Pancreas (tissue), 10 donors: ENCODE measurements at regions not wholly inside any gene's neighbourhood (a gene's known extent, or its start where the extent isn't known, plus 50 kb on each side); places are given as distances from the start of the nearest gene placed in this dataset.

Experiments used
- ATAC-seq, 4 donors: fragments of 200-7000 bp; cut with Tn5 transposase; one replicate each; pipeline versions ENCODE4 v1.8.0 to v1.9.1; 2020; ENCODE audit warnings: mild to moderate bottlenecking in 4 of 4, moderate library complexity in 4 of 4
- DNase-seq, 6 donors: peaks; one replicate each; pipeline ENCODE4 v3.0.0-alpha.2; 2020
- FAIRE-seq: peaks from 2 replicates; lab custom pipeline; 2012; peaks lifted over from hg19 to GRCh38; lab: Jason Lieb, UNC
- H3K27ac ChIP-seq, 4 donors: fragments of 200-600 bp; sonication (generic); 1 replicate in 3 of 4; 2 replicates in 1 of 4; pipeline versions ENCODE4 v1.5.0 to v1.8.0; 2020
- H3K27me3 ChIP-seq, 4 donors: fragments of 200-600 bp; one replicate each; pipeline ENCODE4 v1.8.0; 2021
- H3K36me3 ChIP-seq, 3 donors: fragments of 200-600 bp; sonication (generic) in 1 of 3; one replicate each; pipeline versions ENCODE4 v1.5.0 to v1.8.0; 2020 to 2021
- H3K4me1 ChIP-seq, 3 donors: fragments of 200-600 bp; one replicate each; pipeline ENCODE4 v1.8.0; 2021
- H3K4me3 ChIP-seq, 4 donors: fragments of 200-600 bp; sonication (generic) in 2 of 4; one replicate each; pipeline versions ENCODE4 v1.5.0 to v1.8.0; 2020 to 2021
- H3K9me3 ChIP-seq, 4 donors: fragments of 200-600 bp; one replicate each; pipeline ENCODE4 v1.8.0; 2021
- CTCF ChIP-seq, 4 donors: fragments of 200-600 bp; sonication (generic) in 3 of 4; IDR thresholded peaks; one replicate each; pipeline versions ENCODE4 v1.5.0 to v1.8.0; 2021; ENCODE audit warnings: antibody characterized with exemption in 4 of 4
- WGBS, 2 donors: extraction: QIAGEN DNeasy Blood & Tissue Kit; methylation state at CpG; one replicate each; pipeline ENCODE4 v1.1.7; 2013; 5-methylcytosine and 5-hydroxymethylcytosine counted together
- intact Hi-C, 3 donors: fragments of 100-400 bp; cut with DNase I; formaldehyde crosslinking; loops; one replicate each; pipeline versions ENCODE4 v1.11.1 to v1.14.2; 2022
- donor health status: healthy with polysubstance abuse.
- donor health status: DM: no; HTN: no; CAD: no; lungs with moderate emphysema.
- donor health status: DM: no; HTN: no; CAD: no.
- donor health status: control.
- donor health status: control.
- donor health status: Bipolar disorder and iron deficiency.
- donor health status: DM: yes; HTN: yes; CAD: no.
- donor health status: DM: no; HTN: no; CAD: no.
- donor health status: DM: no; HTN: no; CAD: no.
- donor health status: DM: yes; HTN: yes; CAD: no.

GRCh38 chr5:30112867-30113266 is 1080.6 kb upstream of the CDH6 start:
- no peak for FAIRE-seq
- TF ChIP-seq CTCF (IDR thresholded peaks at IDR 0.05), result no peak
- intact Hi-C loops, result no loop called here
- Histone ChIP-seq H3K9me3 (no peaks in the 10 kb centered on the region), H3K36me3 (no peaks in the 10 kb centered on the region), H3K4me1 (no peaks in the 10 kb centered on the region), H3K4me3 (no peak overlapping the region), H3K27me3 (no peaks in the 10 kb centered on the region), H3K27ac (no peak overlapping the region)
- 32 to 48% methylated on average over 2 of the region's 2 CpGs for WGBS, 2 donors
- no peak for DNase-seq
- ATAC-seq, result no peak

GRCh38 chr5:30108051-30108450 is 1085.4 kb upstream of the CDH6 start:
- no peak for FAIRE-seq

GRCh38 chr5:30106596-30106995 is 1086.9 kb upstream of the CDH6 start:
- Histone ChIP-seq H3K4me1 (no peaks in the 10 kb centered on the region), H3K27me3 (no peaks in the 10 kb centered on the region), H3K36me3 (no peaks in the 10 kb centered on the region), H3K27ac (no peak overlapping the region), H3K9me3 (no peaks in the 10 kb centered on the region), H3K4me3 (no peak overlapping the region)
- intact Hi-C loops, result no loop called here
- no peak for FAIRE-seq
- peak in 1 of 6 donors; percentile 35 for DNase-seq
- no peak for ATAC-seq
- 58 to 66% methylated on average over 13 of the region's 13 CpGs for WGBS, 2 donors
- no peak for TF ChIP-seq CTCF (IDR thresholded peaks at IDR 0.05)

More at GRCh38 chr5:30108051-30108450, 1085.4 kb upstream of the CDH6 start:
- TF ChIP-seq CTCF (IDR thresholded peaks at IDR 0.05), result no peak
- H3K4me1 ChIP-seq, result no peaks in the 10 kb centered on the region
- DNase-seq (no peak), ATAC-seq (no peak)
- no peak overlapping the region for H3K27ac ChIP-seq
- WGBS, 2 donors, result 38 to 42% methylated on average over 2 of the region's 2 CpGs
- no peaks in the 10 kb centered on the region for H3K36me3 ChIP-seq
- no peaks in the 10 kb centered on the region for H3K27me3 ChIP-seq
- no peaks in the 10 kb centered on the region for H3K9me3 ChIP-seq
- no peak overlapping the region for H3K4me3 ChIP-seq
- intact Hi-C loops, result no loop called here

- no peak for ATAC-seq
- no peak overlapping the region for H3K4me3 ChIP-seq
- DNase-seq, result no peak
- H3K9me3 ChIP-seq, result no peaks in the 10 kb centered on the region
- H3K27me3 ChIP-seq, result no peaks in the 10 kb centered on the region
- no peak overlapping the region for H3K27ac ChIP-seq
- FAIRE-seq, result no peak
- no peaks in the 10 kb centered on the region for H3K4me1 ChIP-seq
- no peaks in the 10 kb centered on the region for H3K36me3 ChIP-seq
- intact Hi-C loops, result no loop called here
- no peak for TF ChIP-seq CTCF (IDR thresholded peaks at IDR 0.05)
Measured at GRCh38 chr5:30104872-30105596, 1088.5 kb upstream of the CDH6 start.

- DNase-seq, result no peak
- WGBS, 2 donors, result 64 to 74% methylated on average over 7 of the region's 7 CpGs
- no peak for TF ChIP-seq CTCF (IDR thresholded peaks at IDR 0.05)
- Histone ChIP-seq H3K4me1 (no peaks in the 10 kb centered on the region), H3K27ac (no peak overlapping the region), H3K4me3 (no peak overlapping the region), H3K36me3 (no peaks in the 10 kb centered on the region), H3K9me3 (no peaks in the 10 kb centered on the region), H3K27me3 (no peaks in the 10 kb centered on the region)
- no peak for ATAC-seq
- FAIRE-seq, result no peak
- intact Hi-C loops, result no loop called here
Measured at GRCh38 chr5:30103452-30104202, 1089.9 kb upstream of the CDH6 start.
